Panc1 (cell line): ENCODE measurements at regions not wholly inside any gene's neighbourhood (a gene's known extent, or its start where the extent isn't known, plus 50 kb on each side); places are given as distances from the start of the nearest gene placed in this dataset.

Source experiments
- POLR2AphosphoS5 ChIP-seq: IDR thresholded peaks from 2 replicates; pipeline ENCODE4 v1.6.1; 2012; ENCODE audit warnings: mild to moderate bottlenecking, low read depth, low read length, moderate library complexity
- TCF7L2 ChIP-seq: IDR thresholded peaks from 2 replicates; pipeline ENCODE4 v1.6.1; 2011; ENCODE audit warnings: mild to moderate bottlenecking, low read depth, low read length, inconsistent platforms
- TF ChIP-seq, protein P1 (sequence below): fragments of 450-650 bp; IDR thresholded peaks from 2 replicates; pipeline ENCODE4 v1.5.1; 2017; ENCODE audit warnings: mild to moderate bottlenecking
- TF ChIP-seq, protein P2 (sequence below), 2 experiments: IDR thresholded peaks; 2 replicates each; pipeline ENCODE4 v1.6.1; 2011 to 2012; ENCODE audit warnings: low read depth in 2 of 2, control low read depth in 1 of 2, low read length in 1 of 2, mild to moderate bottlenecking in 1 of 2, moderate library complexity in 1 of 2; ENCODE audit not compliant: insufficient read depth in 1 of 2

DNA sequence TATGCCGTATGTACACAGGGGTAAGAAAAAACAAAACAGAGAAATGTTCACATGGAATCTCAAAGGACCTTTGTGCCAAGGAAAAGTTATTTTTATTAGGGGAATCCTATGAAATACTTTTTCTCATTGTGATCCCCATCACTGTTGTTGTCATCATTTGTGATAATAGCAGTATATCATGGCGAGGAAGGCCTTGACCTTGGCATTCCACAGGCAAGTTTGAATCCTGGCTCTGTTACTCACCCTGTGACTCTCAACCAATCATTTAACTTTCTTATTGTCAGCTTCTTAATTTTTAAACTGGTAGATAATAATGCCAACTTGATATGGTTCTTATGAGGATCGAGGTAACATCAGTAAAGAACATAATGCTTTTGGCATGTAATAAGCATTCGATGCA, 142.2 kb upstream of the DDHD1 start:
- TF ChIP-seq, protein P1, sequence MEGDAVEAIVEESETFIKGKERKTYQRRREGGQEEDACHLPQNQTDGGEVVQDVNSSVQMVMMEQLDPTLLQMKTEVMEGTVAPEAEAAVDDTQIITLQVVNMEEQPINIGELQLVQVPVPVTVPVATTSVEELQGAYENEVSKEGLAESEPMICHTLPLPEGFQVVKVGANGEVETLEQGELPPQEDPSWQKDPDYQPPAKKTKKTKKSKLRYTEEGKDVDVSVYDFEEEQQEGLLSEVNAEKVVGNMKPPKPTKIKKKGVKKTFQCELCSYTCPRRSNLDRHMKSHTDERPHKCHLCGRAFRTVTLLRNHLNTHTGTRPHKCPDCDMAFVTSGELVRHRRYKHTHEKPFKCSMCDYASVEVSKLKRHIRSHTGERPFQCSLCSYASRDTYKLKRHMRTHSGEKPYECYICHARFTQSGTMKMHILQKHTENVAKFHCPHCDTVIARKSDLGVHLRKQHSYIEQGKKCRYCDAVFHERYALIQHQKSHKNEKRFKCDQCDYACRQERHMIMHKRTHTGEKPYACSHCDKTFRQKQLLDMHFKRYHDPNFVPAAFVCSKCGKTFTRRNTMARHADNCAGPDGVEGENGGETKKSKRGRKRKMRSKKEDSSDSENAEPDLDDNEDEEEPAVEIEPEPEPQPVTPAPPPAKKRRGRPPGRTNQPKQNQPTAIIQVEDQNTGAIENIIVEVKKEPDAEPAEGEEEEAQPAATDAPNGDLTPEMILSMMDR: no peak
- TF ChIP-seq TCF7L2 (no peak), POLR2AphosphoS5 (no peak)
- TF ChIP-seq, protein P2, sequence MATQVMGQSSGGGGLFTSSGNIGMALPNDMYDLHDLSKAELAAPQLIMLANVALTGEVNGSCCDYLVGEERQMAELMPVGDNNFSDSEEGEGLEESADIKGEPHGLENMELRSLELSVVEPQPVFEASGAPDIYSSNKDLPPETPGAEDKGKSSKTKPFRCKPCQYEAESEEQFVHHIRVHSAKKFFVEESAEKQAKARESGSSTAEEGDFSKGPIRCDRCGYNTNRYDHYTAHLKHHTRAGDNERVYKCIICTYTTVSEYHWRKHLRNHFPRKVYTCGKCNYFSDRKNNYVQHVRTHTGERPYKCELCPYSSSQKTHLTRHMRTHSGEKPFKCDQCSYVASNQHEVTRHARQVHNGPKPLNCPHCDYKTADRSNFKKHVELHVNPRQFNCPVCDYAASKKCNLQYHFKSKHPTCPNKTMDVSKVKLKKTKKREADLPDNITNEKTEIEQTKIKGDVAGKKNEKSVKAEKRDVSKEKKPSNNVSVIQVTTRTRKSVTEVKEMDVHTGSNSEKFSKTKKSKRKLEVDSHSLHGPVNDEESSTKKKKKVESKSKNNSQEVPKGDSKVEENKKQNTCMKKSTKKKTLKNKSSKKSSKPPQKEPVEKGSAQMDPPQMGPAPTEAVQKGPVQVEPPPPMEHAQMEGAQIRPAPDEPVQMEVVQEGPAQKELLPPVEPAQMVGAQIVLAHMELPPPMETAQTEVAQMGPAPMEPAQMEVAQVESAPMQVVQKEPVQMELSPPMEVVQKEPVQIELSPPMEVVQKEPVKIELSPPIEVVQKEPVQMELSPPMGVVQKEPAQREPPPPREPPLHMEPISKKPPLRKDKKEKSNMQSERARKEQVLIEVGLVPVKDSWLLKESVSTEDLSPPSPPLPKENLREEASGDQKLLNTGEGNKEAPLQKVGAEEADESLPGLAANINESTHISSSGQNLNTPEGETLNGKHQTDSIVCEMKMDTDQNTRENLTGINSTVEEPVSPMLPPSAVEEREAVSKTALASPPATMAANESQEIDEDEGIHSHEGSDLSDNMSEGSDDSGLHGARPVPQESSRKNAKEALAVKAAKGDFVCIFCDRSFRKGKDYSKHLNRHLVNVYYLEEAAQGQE (IDR thresholded peaks at IDR 0.05; ENCODE audit: insufficient read depth in 1 of 2, low read depth in 2 of 2, low read length in 1 of 2): no peak
